Osteoblast (primary cell): ENCODE measurements at regions not wholly inside any gene's neighbourhood (a gene's known extent, or its start where the extent isn't known, plus 50 kb on each side); places are given as distances from the start of the nearest gene placed in this dataset.

Experiments
- DNase-seq: peaks from one replicate; pipeline ENCODE4 v3.0.0; 2011; ENCODE audit warnings: low spot score, mixed read lengths; ENCODE audit not compliant: insufficient read length; ENCODE audit errors: missing footprints
- H2AFZ ChIP-seq: 2 replicates; pipeline ENCODE4 v1.6.0; 2011; ENCODE audit warnings: mild to moderate bottlenecking, low read length
- H3K27ac ChIP-seq: 2 replicates; pipeline ENCODE4 v1.5.1; 2011; ENCODE audit warnings: mild to moderate bottlenecking, low read depth, low read length, moderate library complexity
- H3K27me3 ChIP-seq: 2 replicates; pipeline ENCODE4 v1.6.0; 2012; ENCODE audit warnings: mild to moderate bottlenecking, control low read depth, inconsistent platforms, low read length, moderate library complexity; ENCODE audit not compliant: insufficient read depth
- H3K36me3 ChIP-seq: 2 replicates; pipeline ENCODE4 v1.5.1; 2011; ENCODE audit warnings: mild to moderate bottlenecking, low read length, control low read depth, moderate library complexity; ENCODE audit not compliant: insufficient read depth
- H3K4me1 ChIP-seq: 2 replicates; pipeline ENCODE4 v1.5.1; 2011; ENCODE audit warnings: mild to moderate bottlenecking, low read length, control low read depth, moderate library complexity; ENCODE audit not compliant: insufficient read depth
- H3K4me2 ChIP-seq: 2 replicates; pipeline ENCODE4 v1.6.0; 2011; ENCODE audit warnings: mild to moderate bottlenecking, low read length; ENCODE audit not compliant: insufficient read depth
- H3K4me3 ChIP-seq: fragments of 200-600 bp; sonication (generic); 3 replicates; pipeline ENCODE4 v1.5.1; 2012; ENCODE audit warnings: mild to moderate bottlenecking, low read length, inconsistent platforms; ENCODE audit not compliant: insufficient read depth
- H3K79me2 ChIP-seq: 2 replicates; pipeline ENCODE4 v1.6.0; 2012; ENCODE audit warnings: mild to moderate bottlenecking, low read length, control low read depth, inconsistent platforms; ENCODE audit not compliant: insufficient read depth
- H3K9me3 ChIP-seq: 2 replicates; pipeline ENCODE4 v1.5.1; 2011; ENCODE audit warnings: low read depth, low read length, control low read depth
- H4K20me1 ChIP-seq: 2 replicates; pipeline ENCODE4 v1.6.0; 2012; ENCODE audit warnings: mild to moderate bottlenecking, low read length, control low read depth; ENCODE audit not compliant: insufficient read depth
- TF ChIP-seq, protein P1 (sequence below): IDR thresholded peaks from 2 replicates; pipeline ENCODE4 v1.5.1; 2011; ENCODE audit warnings: mild to moderate bottlenecking, low read depth, low read length, moderate library complexity; ENCODE audit errors: extremely low read depth

DNA sequence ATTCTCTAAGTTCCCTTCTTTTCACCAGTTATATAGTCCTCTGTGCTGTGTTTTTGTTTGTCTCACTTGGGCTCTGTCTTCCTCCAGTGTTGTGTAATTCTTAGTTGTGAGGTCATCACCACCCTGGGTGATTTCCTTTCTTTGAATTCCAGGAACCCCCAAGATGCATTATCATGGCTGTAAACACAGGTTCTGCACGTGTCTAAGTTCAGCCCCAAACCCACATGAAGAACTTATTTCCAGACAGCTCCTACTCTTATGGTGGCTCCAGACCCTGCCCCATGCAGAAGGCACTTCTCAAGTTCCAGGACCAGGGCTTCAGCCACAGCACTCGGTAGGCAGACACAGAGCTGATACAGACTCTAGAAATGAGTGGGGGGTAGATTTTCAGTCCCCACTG is 560.5 kb downstream of the BCL11B start:
- Histone ChIP-seq H3K4me2 (no peak overlapping the region), H3K36me3 (no peaks in the 10 kb centered on the region), H3K27ac (no peak overlapping the region), H3K79me2 (no peaks in the 10 kb centered on the region), H3K9me3 (peaks cover 3% of the 10 kb centered on the region), H3K27me3 (no peaks in the 10 kb centered on the region), H3K4me3 (no peak overlapping the region), H4K20me1 (no peaks in the 10 kb centered on the region), H2AFZ (no peak overlapping the region), H3K4me1 (no peaks in the 10 kb centered on the region)
- TF ChIP-seq, protein P1, sequence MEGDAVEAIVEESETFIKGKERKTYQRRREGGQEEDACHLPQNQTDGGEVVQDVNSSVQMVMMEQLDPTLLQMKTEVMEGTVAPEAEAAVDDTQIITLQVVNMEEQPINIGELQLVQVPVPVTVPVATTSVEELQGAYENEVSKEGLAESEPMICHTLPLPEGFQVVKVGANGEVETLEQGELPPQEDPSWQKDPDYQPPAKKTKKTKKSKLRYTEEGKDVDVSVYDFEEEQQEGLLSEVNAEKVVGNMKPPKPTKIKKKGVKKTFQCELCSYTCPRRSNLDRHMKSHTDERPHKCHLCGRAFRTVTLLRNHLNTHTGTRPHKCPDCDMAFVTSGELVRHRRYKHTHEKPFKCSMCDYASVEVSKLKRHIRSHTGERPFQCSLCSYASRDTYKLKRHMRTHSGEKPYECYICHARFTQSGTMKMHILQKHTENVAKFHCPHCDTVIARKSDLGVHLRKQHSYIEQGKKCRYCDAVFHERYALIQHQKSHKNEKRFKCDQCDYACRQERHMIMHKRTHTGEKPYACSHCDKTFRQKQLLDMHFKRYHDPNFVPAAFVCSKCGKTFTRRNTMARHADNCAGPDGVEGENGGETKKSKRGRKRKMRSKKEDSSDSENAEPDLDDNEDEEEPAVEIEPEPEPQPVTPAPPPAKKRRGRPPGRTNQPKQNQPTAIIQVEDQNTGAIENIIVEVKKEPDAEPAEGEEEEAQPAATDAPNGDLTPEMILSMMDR: no peak
- no peak for DNase-seq

DNA sequence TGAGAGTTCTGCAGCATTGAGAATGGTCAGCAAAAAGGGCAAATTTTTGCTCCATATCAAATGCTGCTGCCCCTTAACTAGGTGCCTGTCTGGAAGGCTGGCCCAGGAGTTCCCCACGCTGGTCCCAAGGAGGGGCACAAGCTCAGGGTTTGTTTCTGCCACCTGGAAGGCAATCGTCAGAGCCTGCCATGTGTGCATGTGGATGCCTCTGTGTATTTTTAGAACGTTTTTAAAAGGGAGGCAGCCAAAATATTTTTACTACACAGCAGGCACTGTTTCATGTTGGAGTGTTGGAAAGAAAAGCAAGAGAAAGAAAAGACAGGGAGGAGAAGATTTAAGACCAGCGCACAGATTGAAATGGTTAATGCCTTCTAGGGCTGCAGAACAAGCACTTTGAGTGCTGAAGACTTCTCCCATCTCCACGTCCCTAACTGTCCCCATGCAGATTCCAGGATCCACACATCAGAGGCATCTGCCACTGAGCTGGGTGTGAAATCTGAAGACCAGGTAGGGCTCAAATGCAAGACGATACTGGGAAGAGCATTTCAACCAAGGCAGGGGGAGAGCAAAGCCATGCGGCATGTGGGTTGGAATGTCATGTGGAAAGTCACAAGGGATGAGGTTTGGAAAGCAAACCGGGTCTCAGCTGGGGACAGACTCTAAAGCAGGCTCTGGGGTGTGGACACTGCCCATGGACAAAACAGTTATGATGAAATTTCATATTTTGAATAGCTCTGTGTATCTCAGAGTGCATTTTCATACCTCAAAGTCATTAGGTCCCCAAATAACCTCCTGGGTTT is 557.2 kb downstream of the BCL11B start:
- no peaks in the 10 kb centered on the region for H3K79me2 ChIP-seq
- no peak for DNase-seq
- no peaks in the 10 kb centered on the region for H4K20me1 ChIP-seq
- no peaks in the 10 kb centered on the region for H3K27me3 ChIP-seq
- H2AFZ ChIP-seq: no peak overlapping the region
- H3K4me3 ChIP-seq: no peak overlapping the region
- no peaks in the 10 kb centered on the region for H3K4me1 ChIP-seq
- H3K36me3 ChIP-seq: no peaks in the 10 kb centered on the region
- H3K27ac ChIP-seq: no peak overlapping the region
- H3K9me3 ChIP-seq: peaks cover 3% of the 10 kb centered on the region
- TF ChIP-seq, protein P1: no peak
- no peak overlapping the region for H3K4me2 ChIP-seq

DNA sequence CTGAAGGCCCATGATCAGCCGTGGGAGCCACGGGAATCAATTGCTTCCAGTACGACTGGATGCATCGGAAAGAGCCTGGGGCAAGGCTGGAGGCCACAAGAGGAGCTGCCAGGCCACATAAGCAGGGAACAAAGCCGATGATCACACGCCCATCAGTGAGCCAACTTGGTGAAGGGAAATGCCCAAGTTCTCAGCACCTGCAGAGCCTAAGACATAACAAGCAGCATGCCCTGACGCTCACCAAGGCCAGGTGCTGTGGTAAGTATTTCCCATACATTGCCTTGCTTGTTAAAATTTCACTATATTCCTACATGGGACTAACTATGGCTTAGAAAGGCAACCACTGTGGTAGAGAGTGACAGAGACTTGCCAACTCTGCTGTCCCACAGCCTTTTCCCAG is 555.9 kb downstream of the BCL11B start:
- H3K36me3 ChIP-seq: no peaks in the 10 kb centered on the region

DNA sequence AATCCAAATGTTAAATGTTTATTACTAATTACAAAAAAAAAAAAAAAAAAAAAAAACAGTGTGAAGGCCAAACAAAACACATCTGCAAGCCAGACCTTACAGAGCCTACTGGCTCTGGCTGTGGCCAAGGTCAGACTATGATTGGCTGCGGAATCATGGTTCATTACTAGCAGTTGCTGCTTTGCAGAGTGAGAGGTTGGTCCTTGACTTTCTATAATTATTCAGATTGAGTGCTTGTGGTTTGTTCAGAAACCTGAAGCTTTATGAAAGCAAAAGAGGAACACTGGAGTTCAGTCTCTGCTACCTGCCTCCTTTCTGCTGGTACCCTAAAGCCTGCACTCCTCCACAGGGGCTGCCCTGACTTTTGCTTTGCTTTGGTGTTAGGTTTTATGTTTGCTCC is 550.9 kb downstream of the BCL11B start:
- Histone ChIP-seq H3K4me2 (no peak overlapping the region), H2AFZ (no peak overlapping the region), H3K36me3 (no peaks in the 10 kb centered on the region), H3K4me3 (no peak overlapping the region), H4K20me1 (no peaks in the 10 kb centered on the region), H3K9me3 (no peaks in the 10 kb centered on the region), H3K27me3 (no peaks in the 10 kb centered on the region), H3K27ac (no peak overlapping the region), H3K4me1 (no peaks in the 10 kb centered on the region), H3K79me2 (no peaks in the 10 kb centered on the region)
- TF ChIP-seq, protein P1: no peak
- DNase-seq: no peak

More for the DNA sequence above, 555.9 kb downstream of the BCL11B start:
- Histone ChIP-seq H4K20me1 (no peaks in the 10 kb centered on the region), H2AFZ (no peak overlapping the region), H3K4me2 (no peak overlapping the region), H3K9me3 (peaks cover 3% of the 10 kb centered on the region), H3K79me2 (no peaks in the 10 kb centered on the region), H3K4me3 (no peak overlapping the region), H3K27me3 (no peaks in the 10 kb centered on the region), H3K4me1 (no peaks in the 10 kb centered on the region), H3K27ac (no peak overlapping the region)
- no peak for DNase-seq
- TF ChIP-seq, protein P1: no peak
